Trophoblast cell (in vitro differentiated cells and primary cell): ENCODE measurements at regions not wholly inside any gene's neighbourhood (a gene's known extent, or its start where the extent isn't known, plus 50 kb on each side); places are given as distances from the start of the nearest gene placed in this dataset.
A peak's percentile ranks its signal among the peaks of the same experiment; 100 is the strongest.

Experiments
- DNase-seq, 2 donors: peaks; one replicate each; pipeline ENCODE4 v3.0.0-alpha.2; 2016
- H2AFZ ChIP-seq: 2 replicates; pipeline ENCODE4 v1.6.1; 2013; ENCODE audit warnings: low read length, moderate library complexity, mild to moderate bottlenecking; ENCODE audit not compliant: insufficient read depth, poor library complexity
- H2AK5ac ChIP-seq: 2 replicates; pipeline ENCODE4 v1.6.1; 2013; ENCODE audit warnings: mild to moderate bottlenecking, low read length
- H2BK120ac ChIP-seq: 2 replicates; pipeline ENCODE4 v1.6.1; 2013; ENCODE audit warnings: low read length, mild to moderate bottlenecking, moderate library complexity; ENCODE audit not compliant: insufficient read depth, poor library complexity
- H2BK12ac ChIP-seq: 2 replicates; pipeline ENCODE4 v1.6.1; 2013; ENCODE audit warnings: mild to moderate bottlenecking, low read length, moderate library complexity
- H2BK5ac ChIP-seq: 2 replicates; pipeline ENCODE4 v1.6.1; 2013; ENCODE audit warnings: low read length, low read depth, moderate library complexity, mild to moderate bottlenecking; ENCODE audit not compliant: poor library complexity
- H3K14ac ChIP-seq: 2 replicates; pipeline ENCODE4 v1.6.1; 2013; ENCODE audit warnings: mild to moderate bottlenecking, low read length
- H3K18ac ChIP-seq: 2 replicates; pipeline ENCODE4 v1.6.1; 2013; ENCODE audit warnings: mild to moderate bottlenecking, low read length
- H3K23ac ChIP-seq: 2 replicates; pipeline ENCODE4 v1.6.1; 2013; ENCODE audit warnings: low read length
- H3K27ac ChIP-seq: 2 replicates; pipeline ENCODE4 v1.5.1; 2013; ENCODE audit warnings: low read depth, mild to moderate bottlenecking, inconsistent platforms, low read length, moderate library complexity
- H3K27me3 ChIP-seq: 2 replicates; pipeline ENCODE4 v1.6.1; 2013; ENCODE audit warnings: inconsistent platforms, mild to moderate bottlenecking, low read length, moderate library complexity; ENCODE audit not compliant: insufficient read depth
- H3K36me3 ChIP-seq, 2 experiments: 1 replicate in 1 of 2; 2 replicates in 1 of 2; pipeline ENCODE4 v1.6.1; 2013; ENCODE audit warnings: low read length in 2 of 2, mild to moderate bottlenecking in 2 of 2, moderate library complexity in 1 of 2; ENCODE audit not compliant: insufficient read depth in 2 of 2, control insufficient read depth in 1 of 2
- H3K4ac ChIP-seq: 2 replicates; pipeline ENCODE4 v1.6.1; 2013; ENCODE audit warnings: low read depth, mild to moderate bottlenecking, low read length, moderate library complexity
- H3K4me1 ChIP-seq, 2 experiments: 1 replicate in 1 of 2; 2 replicates in 1 of 2; pipeline ENCODE4 v1.6.1; 2013; ENCODE audit warnings: low read length in 2 of 2, mild to moderate bottlenecking in 2 of 2, moderate library complexity in 1 of 2; ENCODE audit not compliant: insufficient read depth in 2 of 2, control insufficient read depth in 1 of 2
- H3K4me2 ChIP-seq: 2 replicates; pipeline ENCODE4 v1.6.1; 2013; ENCODE audit warnings: inconsistent platforms, mild to moderate bottlenecking, low read length, moderate library complexity
- H3K4me3 ChIP-seq: 2 replicates; pipeline ENCODE4 v1.5.1; 2013; ENCODE audit warnings: mild to moderate bottlenecking, low read depth, low read length, inconsistent platforms
- H3K79me1 ChIP-seq: one replicate; pipeline ENCODE4 v1.6.1; 2013; ENCODE audit warnings: low read length
- H3K79me2 ChIP-seq: 2 replicates; pipeline ENCODE4 v1.6.1; 2013; ENCODE audit warnings: low read length, mild to moderate bottlenecking; ENCODE audit not compliant: control insufficient read depth, insufficient read depth, poor library complexity
- H3K9ac ChIP-seq: 2 replicates; pipeline ENCODE4 v1.6.1; 2013; ENCODE audit warnings: mild to moderate bottlenecking, low read length
- H3K9me3 ChIP-seq: 2 replicates; pipeline ENCODE4 v1.6.1; 2013; ENCODE audit warnings: low read depth, mild to moderate bottlenecking, control low read depth, inconsistent platforms, low read length; ENCODE audit not compliant: insufficient read depth
- H4K12ac ChIP-seq: 2 replicates; pipeline ENCODE4 v1.6.1; 2013; ENCODE audit warnings: low read depth, mild to moderate bottlenecking, low read length, moderate library complexity
- H4K8ac ChIP-seq: 2 replicates; pipeline ENCODE4 v1.6.1; 2013; ENCODE audit warnings: low read depth, mild to moderate bottlenecking, low read length, moderate library complexity
- H4K91ac ChIP-seq: one replicate; pipeline ENCODE4 v1.6.1; 2013; ENCODE audit warnings: low read depth, mild to moderate bottlenecking, low read length, moderate library complexity
- WGBS: extraction: QIAGEN DNeasy Blood & Tissue Kit; methylation state at CpG from one replicate; pipeline ENCODE4 v1.1.7; 2013; ENCODE audit warnings: missing lambda C conversion rate; ENCODE audit not compliant: insufficient read length, insufficient coverage; ENCODE audit errors: extremely low coverage; 5-methylcytosine and 5-hydroxymethylcytosine counted together

GRCh38 chr12:65631621-65632111 is 192.6 kb upstream of the HMGA2 start:
- Histone ChIP-seq H2AK5ac (no peak overlapping the region), H3K4me2 (no peak overlapping the region), H3K27ac (peak overlapping the region; percentile 21), H3K79me1 (peaks cover 8% of the 10 kb centered on the region), H2BK12ac (no peak overlapping the region), H3K36me3 (no peaks in the 10 kb centered on the region), H2BK5ac (no peak overlapping the region), H3K14ac (no peak overlapping the region), H3K27me3 (no peaks in the 10 kb centered on the region), H3K18ac (no peak overlapping the region), H2BK120ac (no peak overlapping the region), H3K9ac (no peak overlapping the region), H4K8ac (no peak overlapping the region), H4K91ac (no peak overlapping the region), H2AFZ (no peak overlapping the region), H4K12ac (no peak overlapping the region), H3K4me3 (no peak overlapping the region), H3K23ac (no peak overlapping the region), H3K4ac (no peak overlapping the region), H3K4me1 (peaks cover 0 to 12% of the 10 kb centered on the region in 2 experiments), H3K9me3 (no peaks in the 10 kb centered on the region), H3K79me2 (no peaks in the 10 kb centered on the region)
- no CpG with 5 or more reads among the region's 8 CpGs for WGBS
- DNase-seq, result peak; percentile 90 to 97

DNA sequence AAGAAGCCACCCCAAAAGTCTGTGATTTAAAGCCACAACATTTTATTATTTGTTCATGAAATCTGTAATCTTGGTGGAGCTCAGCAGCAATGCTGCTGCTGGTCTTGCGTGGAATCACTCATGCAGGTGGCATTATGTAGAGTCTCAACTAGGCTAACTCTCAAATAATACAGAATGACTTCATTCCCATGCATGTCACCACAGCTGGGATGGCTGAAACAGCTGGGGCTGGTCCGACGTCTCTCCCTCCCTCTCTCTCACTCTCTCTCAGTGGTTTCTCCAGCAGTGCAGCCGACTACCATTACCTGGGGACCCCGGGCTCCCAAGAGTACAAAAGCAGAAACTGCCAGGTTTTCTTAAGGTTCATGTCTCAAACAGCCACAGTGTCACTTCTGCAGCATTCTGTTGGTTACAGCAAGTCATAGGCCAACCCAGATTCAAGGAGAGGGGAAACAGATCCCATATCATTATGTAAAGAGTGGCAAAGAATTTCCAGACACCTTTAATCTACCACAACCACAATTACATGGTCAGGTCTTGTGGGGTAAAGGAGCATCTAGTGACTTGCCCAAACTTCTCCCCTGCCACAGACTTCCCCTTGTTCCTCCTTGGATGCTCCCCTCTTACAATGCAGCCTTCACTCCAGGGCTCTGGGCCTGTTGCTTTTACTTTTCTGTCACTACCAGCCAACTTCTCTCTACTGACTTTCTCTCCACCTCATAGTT is 192.0 kb upstream of the HMGA2 start:
- Histone ChIP-seq H3K18ac (no peak overlapping the region), H3K79me1 (peaks cover 8% of the 10 kb centered on the region), H3K27me3 (no peaks in the 10 kb centered on the region), H3K4me1 (peaks cover 0 to 12% of the 10 kb centered on the region in 2 experiments), H3K4me3 (no peak overlapping the region), H2BK5ac (peak overlapping the region; percentile 37), H3K36me3 (no peaks in the 10 kb centered on the region), H4K8ac (no peak overlapping the region), H2BK12ac (peak overlapping the region; percentile 46), H3K79me2 (no peaks in the 10 kb centered on the region), H3K9me3 (no peaks in the 10 kb centered on the region), H3K14ac (no peak overlapping the region), H4K91ac (no peak overlapping the region), H3K27ac (no peak overlapping the region), H3K23ac (no peak overlapping the region), H3K4ac (no peak overlapping the region), H2AFZ (no peak overlapping the region), H3K9ac (no peak overlapping the region), H3K4me2 (no peak overlapping the region), H2AK5ac (no peak overlapping the region), H2BK120ac (no peak overlapping the region), H4K12ac (no peak overlapping the region)
- peak in 1 of 2 donors; percentile 30 for DNase-seq
- no CpG with 5 or more reads among the region's 5 CpGs for WGBS

DNA sequence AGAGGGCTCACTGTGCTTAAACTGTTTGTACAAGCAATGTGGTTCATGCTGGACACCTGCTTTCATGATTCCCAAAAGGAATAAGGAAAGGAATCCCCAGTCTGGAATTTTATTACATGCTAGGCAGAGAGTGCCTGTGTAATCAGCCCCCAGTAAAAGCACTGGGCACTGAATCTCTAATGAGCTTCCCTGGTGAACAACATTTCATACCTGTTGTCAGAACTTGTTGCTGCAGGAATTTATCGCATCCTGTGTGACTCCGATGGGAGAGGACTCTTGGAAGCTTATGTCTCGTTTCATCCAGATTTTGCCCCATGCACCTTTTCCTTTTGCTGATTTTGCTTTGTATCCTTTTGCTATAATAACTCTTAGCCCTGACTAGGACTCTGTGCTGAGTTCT is 190.2 kb upstream of the HMGA2 start:
- Histone ChIP-seq H2BK12ac (no peak overlapping the region), H3K9ac (no peak overlapping the region), H3K79me2 (no peaks in the 10 kb centered on the region), H3K9me3 (no peaks in the 10 kb centered on the region), H4K91ac (no peak overlapping the region), H2BK5ac (no peak overlapping the region), H3K4ac (no peak overlapping the region), H3K23ac (no peak overlapping the region), H3K27me3 (no peaks in the 10 kb centered on the region), H3K18ac (no peak overlapping the region), H3K27ac (no peak overlapping the region), H2AFZ (no peak overlapping the region), H4K8ac (no peak overlapping the region), H3K4me1 (peaks cover 0 to 12% of the 10 kb centered on the region in 2 experiments), H2BK120ac (no peak overlapping the region), H3K14ac (no peak overlapping the region), H4K12ac (no peak overlapping the region), H2AK5ac (no peak overlapping the region), H3K79me1 (peaks cover 8% of the 10 kb centered on the region), H3K36me3 (no peaks in the 10 kb centered on the region), H3K4me2 (no peak overlapping the region), H3K4me3 (no peak overlapping the region)
- no peak for DNase-seq
- no CpG with 5 or more reads among the region's 3 CpGs for WGBS

DNA sequence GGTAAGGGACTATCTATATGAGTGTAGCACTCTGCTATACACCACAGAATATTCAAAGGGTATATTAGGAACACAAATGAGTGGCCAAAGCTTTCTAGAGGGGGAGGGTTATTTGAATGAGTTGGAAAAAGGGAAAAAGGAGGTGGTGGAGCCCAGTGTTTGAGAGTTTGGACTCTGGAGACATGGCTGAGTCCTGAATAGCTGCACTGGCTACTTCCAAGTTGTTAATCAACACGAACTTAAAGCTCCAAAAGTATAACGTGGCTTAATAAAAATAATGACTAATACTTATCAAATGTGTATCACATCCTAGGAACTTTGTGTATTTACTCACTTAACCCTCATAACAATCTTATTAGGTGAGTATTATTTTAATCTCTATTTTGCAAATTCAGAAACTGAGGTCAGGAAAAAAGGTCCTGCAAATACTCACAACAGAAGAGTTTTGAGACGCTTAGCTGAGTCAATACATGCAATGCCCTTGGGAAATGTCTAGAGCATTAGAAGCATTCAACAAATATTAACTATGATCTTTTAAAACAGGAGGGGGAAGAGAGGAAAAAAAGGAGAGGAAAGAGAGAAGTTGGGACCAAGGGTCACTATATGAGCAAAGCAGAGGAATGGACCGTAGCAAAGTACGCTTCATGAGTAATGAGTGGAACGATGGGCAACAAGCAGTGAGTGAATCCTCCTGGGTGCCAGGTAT is 189.5 kb upstream of the HMGA2 start:
- H3K27ac ChIP-seq, result no peak overlapping the region
- H3K4me3 ChIP-seq, result no peak overlapping the region
- H2BK120ac ChIP-seq, result no peak overlapping the region
- no peaks in the 10 kb centered on the region for H3K9me3 ChIP-seq
- no peaks in the 10 kb centered on the region for H3K36me3 ChIP-seq
- H2AFZ ChIP-seq, result no peak overlapping the region
- H3K27me3 ChIP-seq, result no peaks in the 10 kb centered on the region
- no peak for DNase-seq
- no peak overlapping the region for H4K12ac ChIP-seq
- no peak overlapping the region for H3K18ac ChIP-seq
- H3K14ac ChIP-seq, result no peak overlapping the region
- H3K4me2 ChIP-seq, result no peak overlapping the region
- H2BK5ac ChIP-seq, result no peak overlapping the region
- H2BK12ac ChIP-seq, result no peak overlapping the region
- no peak overlapping the region for H3K9ac ChIP-seq
- peaks cover 0 to 12% of the 10 kb centered on the region in 2 experiments for H3K4me1 ChIP-seq
- H3K79me2 ChIP-seq, result no peaks in the 10 kb centered on the region
- no peak overlapping the region for H2AK5ac ChIP-seq
- no CpG with 5 or more reads among the region's 6 CpGs for WGBS
- no peak overlapping the region for H4K91ac ChIP-seq
- no peak overlapping the region for H4K8ac ChIP-seq
- H3K79me1 ChIP-seq, result peaks cover 8% of the 10 kb centered on the region
- no peak overlapping the region for H3K4ac ChIP-seq
- no peak overlapping the region for H3K23ac ChIP-seq
